ENCODE measurements at regions not wholly inside any gene's neighbourhood (a gene's known extent, or its start where the extent isn't known, plus 50 kb on each side); places are given as distances from the start of the nearest gene placed in this dataset.

- DNase-seq: no peak
- TF ChIP-seq EP300 (IDR thresholded peaks at IDR 0.05) (no peak), CTCF (IDR thresholded peaks at IDR 0.05) (no peak), POLR2A (IDR thresholded peaks at IDR 0.05) (no peak), POLR2AphosphoS5 (IDR thresholded peaks at IDR 0.05) (no peak)
- 64 to 76% (median 67%) methylated on average over 9 to 17 of the region's 17 CpGs for WGBS, 5 donors
- Histone ChIP-seq H3K9me3 (no peaks in the 10 kb centered on the region), H3K27ac (no peak overlapping the region), H3K4me3 (no peak overlapping the region), H3K4me1 (no peaks in the 10 kb centered on the region), H3K27me3 (peaks cover 0 to 67% (median 10%) of the 10 kb centered on the region in 3 donors), H3K36me3 (no peaks in the 10 kb centered on the region)
- intact Hi-C loops (cut with DNase I; ENCODE audit: low total_unique reads): no loop called here
Measured at GRCh38 chr1:4000811-4001251, 100.8 kb upstream of the C1orf174 start.

- intact Hi-C loops (cut with DNase I; ENCODE audit: low total_unique reads): no loop called here
- 87 to 95% (median 89%) methylated on average over 10 of the region's 10 CpGs for WGBS, 5 donors
- TF ChIP-seq POLR2AphosphoS5 (IDR thresholded peaks at IDR 0.05): no peak
- no peak for TF ChIP-seq EP300 (IDR thresholded peaks at IDR 0.05)
- no peak for TF ChIP-seq CTCF (IDR thresholded peaks at IDR 0.05)
- TF ChIP-seq POLR2A (IDR thresholded peaks at IDR 0.05): no peak
- peaks cover 0 to 4% (median 1%) of the 10 kb centered on the region in 4 donors for H3K9me3 ChIP-seq
- H3K27ac ChIP-seq: no peak overlapping the region
- H3K27me3 ChIP-seq: peaks cover 0 to 65% (median 10%) of the 10 kb centered on the region in 3 donors
- no peaks in the 10 kb centered on the region for H3K4me1 ChIP-seq
- DNase-seq: no peak
- H3K36me3 ChIP-seq: no peaks in the 10 kb centered on the region
- H3K4me3 ChIP-seq: no peak overlapping the region
Measured at GRCh38 chr1:4001461-4001860, 101.4 kb upstream of the C1orf174 start.

- WGBS, 5 donors: 69 to 78% (median 73%) methylated on average over 10 to 13 of the region's 13 CpGs
- H3K4me3 ChIP-seq: no peak overlapping the region
- H3K27me3 ChIP-seq: peaks cover 0 to 63% (median 10%) of the 10 kb centered on the region in 3 donors
- H3K4me1 ChIP-seq: no peaks in the 10 kb centered on the region
- H3K27ac ChIP-seq: no peak overlapping the region
- intact Hi-C loops (cut with DNase I; ENCODE audit: low total_unique reads): no loop called here
- no peak for DNase-seq
- TF ChIP-seq EP300 (IDR thresholded peaks at IDR 0.05) (no peak), POLR2AphosphoS5 (IDR thresholded peaks at IDR 0.05) (no peak), POLR2A (IDR thresholded peaks at IDR 0.05) (no peak), CTCF (IDR thresholded peaks at IDR 0.05) (no peak)
- H3K9me3 ChIP-seq: peaks cover 0 to 8% (median 4%) of the 10 kb centered on the region in 4 donors
- H3K36me3 ChIP-seq: no peaks in the 10 kb centered on the region
Measured at GRCh38 chr1:4002061-4002521, 102.0 kb upstream of the C1orf174 start.

GRCh38 chr1:4002741-4003140 is 102.7 kb upstream of the C1orf174 start:
- TF ChIP-seq POLR2A (IDR thresholded peaks at IDR 0.05) (no peak), EP300 (IDR thresholded peaks at IDR 0.05) (no peak), CTCF (IDR thresholded peaks at IDR 0.05) (no peak), POLR2AphosphoS5 (IDR thresholded peaks at IDR 0.05) (no peak)
- intact Hi-C loops (cut with DNase I; ENCODE audit: low total_unique reads): no loop called here
- Histone ChIP-seq H3K4me1 (no peaks in the 10 kb centered on the region), H3K27me3 (peaks cover 0 to 61% (median 10%) of the 10 kb centered on the region in 3 donors), H3K36me3 (no peaks in the 10 kb centered on the region), H3K4me3 (no peak overlapping the region), H3K27ac (no peak overlapping the region), H3K9me3 (peaks cover 0 to 12% (median 6%) of the 10 kb centered on the region in 4 donors)
- 50 to 68% (median 61%) methylated on average over 10 of the region's 10 CpGs for WGBS, 5 donors
- no peak for DNase-seq
